HCT116 (cell line): ENCODE measurements at regions not wholly inside any gene's neighbourhood (a gene's known extent, or its start where the extent isn't known, plus 50 kb on each side); places are given as distances from the start of the nearest gene placed in this dataset.

Source experiments
- ATAC-seq: fragments of 200-7000 bp; cut with Tn5 transposase; 2 replicates; pipeline ENCODE4 v1.9.1; 2020; ENCODE audit warnings: mild to moderate bottlenecking, moderate library complexity
- BruUV-seq: library from RNA; stranded (reverse); fragments of 400-500 nt; replicated peaks from 2 replicates; lab custom pipeline; 2021; lab: Mats Ljungman, UMichigan
- CTCF ChIA-PET: fragments of 300-600 bp; sonication (Branson Sonifier 250); formaldehyde crosslinking; loops from one replicate; lab custom pipeline; 2021; ENCODE audit warnings: antibody characterized with exemption; lab: Charles Lee
- POLR2A ChIA-PET: fragments of 300-600, 350-600 bp; sonication (Branson Sonifier 250); formaldehyde crosslinking; loops from one replicate; lab custom pipeline; 2021; ENCODE audit warnings: antibody characterized with exemption; lab: Charles Lee
- RAD21 ChIA-PET, 2 experiments: fragments of 300-600 bp; sonication (Branson Sonifier 250); formaldehyde crosslinking; loops; one replicate each; lab custom pipeline; 2023; ENCODE audit warnings: low total read pairs in 2 of 2; ENCODE audit not compliant: uncharacterized antibody in 2 of 2, unreplicated experiment in 2 of 2, low non-redundant PET in 1 of 2; lab: Charles Lee
- DNase-seq: peaks from one replicate; pipeline ENCODE4 v3.0.0-alpha.2; 2010; ENCODE audit warnings: low read depth, low spot score
- H2AFZ ChIP-seq: fragments of 200-600 bp; shearing (Covaris generic), sonication (generic); 2 replicates; pipeline ENCODE4 v1.6.1; 2017; ENCODE audit warnings: low read depth, mixed run types, mixed read lengths, antibody characterized with exemption, low read length; ENCODE audit not compliant: poor library complexity, severe bottlenecking
- H3K27ac ChIP-seq: 2 replicates; pipeline ENCODE4 v1.5.1; 2012; ENCODE audit warnings: low read depth, low read length
- H3K27me3 ChIP-seq: fragments of 200-600 bp; sonication (generic); 2 replicates; pipeline ENCODE4 v1.6.1; 2016; ENCODE audit warnings: mixed run types, low read length, mixed read lengths; ENCODE audit not compliant: insufficient read depth
- H3K36me3 ChIP-seq, 2 experiments: fragments of 200-500 bp in 1 of 2; fragments of 200-600 bp in 1 of 2; sonication (Bioruptor generic) in 1 of 2; sonication (generic) in 1 of 2; 2 replicates each; pipeline versions ENCODE4 v1.5.1 to v1.6.1; 2014 to 2016; ENCODE audit warnings: low read length in 2 of 2, inconsistent platforms in 1 of 2, mixed read lengths in 1 of 2, mixed run types in 1 of 2; ENCODE audit not compliant: insufficient read depth in 2 of 2, control insufficient read depth in 1 of 2
- H3K4me1 ChIP-seq, 2 experiments: fragments of 200-600 bp in 1 of 2; sonication (generic) in 1 of 2; 2 replicates each; pipeline versions ENCODE4 v1.5.1 to v1.6.1; 2012 to 2017; ENCODE audit warnings: low read length in 2 of 2, inconsistent platforms in 1 of 2, mild to moderate bottlenecking in 1 of 2, mixed read lengths in 1 of 2, mixed run types in 1 of 2, moderate library complexity in 1 of 2; ENCODE audit not compliant: insufficient read depth in 2 of 2, control insufficient read depth in 1 of 2
- H3K4me2 ChIP-seq: fragments of 200-600 bp; sonication (generic); 2 replicates; pipeline ENCODE4 v1.6.1; 2017; ENCODE audit warnings: mixed run types, low read length, mixed read lengths
- H3K4me3 ChIP-seq, 2 experiments: fragments of 200-600 bp in 1 of 2; sonication (generic) in 1 of 2; replicated peaks in 1 of 2; 2 replicates each; pipeline ENCODE4 v1.5.1; 2011 to 2016; ENCODE audit warnings: low read length in 2 of 2, control low read depth in 1 of 2, low read depth in 1 of 2, mild to moderate bottlenecking in 1 of 2, mixed read lengths in 1 of 2, mixed run types in 1 of 2
- H3K79me2 ChIP-seq: fragments of 200-600 bp; sonication (generic); 2 replicates; pipeline ENCODE4 v1.6.1; 2017; ENCODE audit warnings: mild to moderate bottlenecking, mixed run types, low read length, moderate library complexity, mixed read lengths; ENCODE audit not compliant: insufficient read depth
- H3K9ac ChIP-seq: fragments of 200-600 bp; sonication (generic); 2 replicates; pipeline ENCODE4 v1.6.1; 2016; ENCODE audit warnings: low read length, mixed read lengths
- H3K9me2 ChIP-seq: fragments of 200-600 bp; sonication (generic), shearing (Covaris generic); 2 replicates; pipeline ENCODE4 v1.6.1; 2017; ENCODE audit warnings: mixed run types, mild to moderate bottlenecking, moderate library complexity; ENCODE audit not compliant: insufficient read depth
- H3K9me3 ChIP-seq, 2 experiments: fragments of 200-500 bp in 1 of 2; fragments of 200-600 bp in 1 of 2; sonication (Bioruptor generic) in 1 of 2; sonication (generic) in 1 of 2; 2 replicates each; pipeline ENCODE4 v1.6.1; 2014 to 2017; ENCODE audit warnings: low read length in 2 of 2, mixed read lengths in 2 of 2, inconsistent platforms in 1 of 2, low read depth in 1 of 2, mild to moderate bottlenecking in 1 of 2, mixed run types in 1 of 2, moderate library complexity in 1 of 2; ENCODE audit not compliant: control insufficient read depth in 1 of 2, insufficient read depth in 1 of 2
- H4K20me1 ChIP-seq: fragments of 200-600 bp; sonication (generic), shearing (Covaris generic); 2 replicates; pipeline ENCODE4 v1.6.1; 2017; ENCODE audit warnings: mixed run types, mild to moderate bottlenecking, moderate library complexity; ENCODE audit not compliant: insufficient read depth
- EGR1 ChIP-seq: IDR thresholded peaks from 2 replicates; pipeline ENCODE4 v1.6.1; 2012; ENCODE audit warnings: low read depth
- ELF1 ChIP-seq: IDR thresholded peaks from 2 replicates; pipeline ENCODE4 v1.6.1; 2012; ENCODE audit warnings: low read depth, borderline replicate concordance
- EZH2 ChIP-seq: fragments of 200-600 bp; sonication (generic); IDR thresholded peaks from 2 replicates; pipeline ENCODE4 v1.6.1; 2017; ENCODE audit warnings: antibody characterized with exemption, mixed run types
- FOSL1 ChIP-seq: IDR thresholded peaks from 2 replicates; pipeline ENCODE4 v1.6.1; 2012; ENCODE audit warnings: low read depth
- RAD21 ChIP-seq: IDR thresholded peaks from 2 replicates; pipeline ENCODE4 v1.6.1; 2012; ENCODE audit warnings: low read depth, mild to moderate bottlenecking
- YY1 ChIP-seq: IDR thresholded peaks from 2 replicates; pipeline ENCODE4 v1.6.1; 2011; ENCODE audit warnings: low read length, low read depth, moderate library complexity, mild to moderate bottlenecking; ENCODE audit not compliant: insufficient replicate concordance; ENCODE audit errors: extremely low read depth
- ZFX ChIP-seq: fragments of 450-650 bp; IDR thresholded peaks from 2 replicates; pipeline ENCODE4 v1.6.1; 2017
- ZNF274 ChIP-seq: fragments of 200-500 bp; sonication (Bioruptor generic); IDR thresholded peaks from 2 replicates; pipeline ENCODE4 v1.6.1; 2014; ENCODE audit warnings: mild to moderate bottlenecking, low read depth, low read length, inconsistent platforms
- intact Hi-C: fragments of 100-400 bp; cut with micrococcal nuclease; formaldehyde crosslinking; loops from 2 replicates; pipeline ENCODE4 v1.10.0; 2022
- TF ChIP-seq, protein P1 (sequence below), 3 experiments: fragments of 200-600 bp in 1 of 3; sonication (generic) in 1 of 3; IDR thresholded peaks in 2 of 3; conservative IDR thresholded peaks in 1 of 3; 2 replicates each; pipeline ENCODE4 v1.5.1; 2012 to 2017; ENCODE audit warnings: low read depth in 2 of 3, low read length in 2 of 3, antibody characterized with exemption in 1 of 3, borderline replicate concordance in 1 of 3, control low read depth in 1 of 3, mild to moderate bottlenecking in 1 of 3, mixed read lengths in 1 of 3, mixed run types in 1 of 3, moderate library complexity in 1 of 3; ENCODE audit not compliant: insufficient read depth in 1 of 3
- TF ChIP-seq, protein P2 (sequence below): IDR thresholded peaks from 2 replicates; pipeline ENCODE4 v1.6.1; 2012; ENCODE audit warnings: low read depth

DNA sequence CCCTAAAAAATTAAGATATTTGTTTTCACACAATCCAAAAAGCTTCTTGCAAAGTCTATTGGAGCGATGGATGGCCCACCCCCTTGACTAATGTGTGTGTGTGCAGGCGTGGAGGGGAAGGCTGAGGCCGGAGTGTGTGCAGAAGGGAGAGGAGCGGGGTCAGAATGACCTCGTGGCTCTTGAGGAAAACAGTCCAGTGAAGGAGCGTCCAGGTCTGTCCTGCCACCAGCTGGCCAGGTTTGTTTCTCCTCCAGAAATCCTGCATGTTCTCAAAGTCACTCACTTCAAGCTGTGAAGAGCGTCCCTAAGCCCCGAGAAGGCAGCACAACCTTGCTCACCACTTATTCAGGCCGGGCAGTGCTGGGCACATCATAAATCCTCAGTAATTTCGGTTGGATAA is 69.5 kb upstream of the SSX2IP start:
- ChIA-PET RAD21 (interaction anchor here in 1 of 2 experiments (0.7 to 1.0 kb wide), 2 partner anchors 29 to 176 kb away, joined by 3 read pairs; no protein-coding TSS in a partner anchor), CTCF (interaction anchor here (1.6 to 2.3 kb wide), 2 partner anchors 12 to 22 kb away, joined by 4 to 9 read pairs; no protein-coding TSS in a partner anchor)
- H3K79me2 ChIP-seq = no peaks in the 10 kb centered on the region
- DNase-seq = no peak
- H3K4me2 ChIP-seq = no peak overlapping the region
- no peaks in the 10 kb centered on the region for H3K9me2 ChIP-seq
- H3K9me3 ChIP-seq = no peaks in the 10 kb centered on the region
- no peak for ATAC-seq
- no peaks in the 10 kb centered on the region for H3K36me3 ChIP-seq
- H3K27ac ChIP-seq = no peak overlapping the region
- H3K4me1 ChIP-seq = no peaks in the 10 kb centered on the region
- H3K9ac ChIP-seq = no peak overlapping the region
- intact Hi-C loops = loop anchor here (5.0 to 10.0 kb wide), 2 partner anchors 632 to 825 kb away; no protein-coding TSS in a partner anchor
- 0 out of 2 replicates have a peak, but pooled peaks have one; percentile 16 for TF ChIP-seq RAD21
- no peak for TF ChIP-seq YY1
- TF ChIP-seq, all 23 proteins: peak for 1
- no TSS peak for BruUV-seq
- no peaks in the 10 kb centered on the region for H3K27me3 ChIP-seq
- H3K4me3 ChIP-seq = no peak overlapping the region
- H4K20me1 ChIP-seq = no peaks in the 10 kb centered on the region
- no peak overlapping the region for H2AFZ ChIP-seq
- POLR2A ChIA-PET = no interaction called here

DNA sequence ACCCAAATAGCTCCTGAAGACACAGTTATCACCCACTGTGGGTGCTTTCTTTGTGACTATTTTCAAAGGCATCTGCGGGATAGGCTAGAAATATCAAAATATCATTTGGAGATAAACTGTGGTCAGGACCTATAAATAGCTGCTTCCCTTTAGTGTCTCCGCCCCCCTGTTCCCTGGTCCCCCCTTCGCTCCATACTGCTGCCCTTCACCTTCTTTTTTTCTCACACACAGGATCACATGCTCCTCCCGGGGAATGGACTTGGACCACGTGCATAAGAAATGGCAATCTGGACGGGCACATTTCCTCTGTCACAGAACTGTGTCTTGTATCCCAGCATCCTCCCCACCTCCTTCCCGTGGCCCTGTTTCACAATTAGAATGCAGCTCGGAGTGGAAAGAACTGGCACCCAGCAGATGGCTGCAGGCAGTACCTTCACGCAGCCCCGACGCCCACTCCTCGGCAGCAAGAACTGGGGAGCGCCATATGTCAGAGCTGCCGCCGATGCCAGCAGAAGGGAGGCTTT is 68.8 kb upstream of the SSX2IP start:
- intact Hi-C loops = loop anchor here (5.0 to 10.0 kb wide), 2 partner anchors 632 to 824 kb away; no protein-coding TSS in a partner anchor
- Histone ChIP-seq H3K36me3 (no peaks in the 10 kb centered on the region), H3K4me2 (no peak overlapping the region), H3K9ac (no peak overlapping the region), H4K20me1 (no peaks in the 10 kb centered on the region), H3K9me3 (no peaks in the 10 kb centered on the region), H3K27ac (no peak overlapping the region), H2AFZ (no peak overlapping the region), H3K79me2 (no peaks in the 10 kb centered on the region), H3K4me3 (no peak overlapping the region), H3K27me3 (no peaks in the 10 kb centered on the region), H3K4me1 (no peaks in the 10 kb centered on the region), H3K9me2 (no peaks in the 10 kb centered on the region)
- RAD21 ChIA-PET = interaction anchor here in 1 of 2 experiments (1.0 kb wide), 1 partner anchor 176 kb away, joined by 3 read pairs; no protein-coding TSS in a partner anchor
- CTCF ChIA-PET = interaction anchor here (1.2 to 2.3 kb wide), 4 partner anchors 13 to 253 kb away, joined by 4 to 9 read pairs (median 4); partner anchors contain the start of gene SPATA1
- POLR2A ChIA-PET = no interaction called here
- DNase-seq = no peak
- TF ChIP-seq ELF1 (no peak), ZFX (no peak), EZH2 (no peak), EGR1 (no peak), FOSL1 (no peak), YY1 (no peak), ZNF274 (no peak)
- TF ChIP-seq, protein P1, sequence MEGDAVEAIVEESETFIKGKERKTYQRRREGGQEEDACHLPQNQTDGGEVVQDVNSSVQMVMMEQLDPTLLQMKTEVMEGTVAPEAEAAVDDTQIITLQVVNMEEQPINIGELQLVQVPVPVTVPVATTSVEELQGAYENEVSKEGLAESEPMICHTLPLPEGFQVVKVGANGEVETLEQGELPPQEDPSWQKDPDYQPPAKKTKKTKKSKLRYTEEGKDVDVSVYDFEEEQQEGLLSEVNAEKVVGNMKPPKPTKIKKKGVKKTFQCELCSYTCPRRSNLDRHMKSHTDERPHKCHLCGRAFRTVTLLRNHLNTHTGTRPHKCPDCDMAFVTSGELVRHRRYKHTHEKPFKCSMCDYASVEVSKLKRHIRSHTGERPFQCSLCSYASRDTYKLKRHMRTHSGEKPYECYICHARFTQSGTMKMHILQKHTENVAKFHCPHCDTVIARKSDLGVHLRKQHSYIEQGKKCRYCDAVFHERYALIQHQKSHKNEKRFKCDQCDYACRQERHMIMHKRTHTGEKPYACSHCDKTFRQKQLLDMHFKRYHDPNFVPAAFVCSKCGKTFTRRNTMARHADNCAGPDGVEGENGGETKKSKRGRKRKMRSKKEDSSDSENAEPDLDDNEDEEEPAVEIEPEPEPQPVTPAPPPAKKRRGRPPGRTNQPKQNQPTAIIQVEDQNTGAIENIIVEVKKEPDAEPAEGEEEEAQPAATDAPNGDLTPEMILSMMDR (IDR thresholded peaks at IDR 0.05 in 2 of 3, conservative IDR thresholded peaks at IDR 0.05 in 1 of 3; ENCODE audit: borderline replicate concordance in 1 of 3, insufficient read depth in 1 of 3, low read depth in 2 of 3, low read length in 2 of 3) = no peak
- TF ChIP-seq, protein P2, sequence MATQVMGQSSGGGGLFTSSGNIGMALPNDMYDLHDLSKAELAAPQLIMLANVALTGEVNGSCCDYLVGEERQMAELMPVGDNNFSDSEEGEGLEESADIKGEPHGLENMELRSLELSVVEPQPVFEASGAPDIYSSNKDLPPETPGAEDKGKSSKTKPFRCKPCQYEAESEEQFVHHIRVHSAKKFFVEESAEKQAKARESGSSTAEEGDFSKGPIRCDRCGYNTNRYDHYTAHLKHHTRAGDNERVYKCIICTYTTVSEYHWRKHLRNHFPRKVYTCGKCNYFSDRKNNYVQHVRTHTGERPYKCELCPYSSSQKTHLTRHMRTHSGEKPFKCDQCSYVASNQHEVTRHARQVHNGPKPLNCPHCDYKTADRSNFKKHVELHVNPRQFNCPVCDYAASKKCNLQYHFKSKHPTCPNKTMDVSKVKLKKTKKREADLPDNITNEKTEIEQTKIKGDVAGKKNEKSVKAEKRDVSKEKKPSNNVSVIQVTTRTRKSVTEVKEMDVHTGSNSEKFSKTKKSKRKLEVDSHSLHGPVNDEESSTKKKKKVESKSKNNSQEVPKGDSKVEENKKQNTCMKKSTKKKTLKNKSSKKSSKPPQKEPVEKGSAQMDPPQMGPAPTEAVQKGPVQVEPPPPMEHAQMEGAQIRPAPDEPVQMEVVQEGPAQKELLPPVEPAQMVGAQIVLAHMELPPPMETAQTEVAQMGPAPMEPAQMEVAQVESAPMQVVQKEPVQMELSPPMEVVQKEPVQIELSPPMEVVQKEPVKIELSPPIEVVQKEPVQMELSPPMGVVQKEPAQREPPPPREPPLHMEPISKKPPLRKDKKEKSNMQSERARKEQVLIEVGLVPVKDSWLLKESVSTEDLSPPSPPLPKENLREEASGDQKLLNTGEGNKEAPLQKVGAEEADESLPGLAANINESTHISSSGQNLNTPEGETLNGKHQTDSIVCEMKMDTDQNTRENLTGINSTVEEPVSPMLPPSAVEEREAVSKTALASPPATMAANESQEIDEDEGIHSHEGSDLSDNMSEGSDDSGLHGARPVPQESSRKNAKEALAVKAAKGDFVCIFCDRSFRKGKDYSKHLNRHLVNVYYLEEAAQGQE = no peak
- BruUV-seq = no TSS peak
- no peak for ATAC-seq
